ENCODE measurements at regions not wholly inside any gene's neighbourhood (a gene's known extent, or its start where the extent isn't known, plus 50 kb on each side); places are given as distances from the start of the nearest gene placed in this dataset.

- Histone ChIP-seq H3K9me3 (ENCODE audit: control insufficient read depth, insufficient read depth, low read length) (peaks cover 3% of the 10 kb centered on the region), H3K27me3 (ENCODE audit: control insufficient read depth, insufficient read depth, low read length) (no peaks in the 10 kb centered on the region), H3K27ac (ENCODE audit: low read depth, low read length) (no peak overlapping the region), H3K4me3 (ENCODE audit: low read depth, low read length) (no peak overlapping the region)
- ChIA-PET CTCF (no interaction called here), POLR2A (no interaction called here)
- no peak for TF ChIP-seq CTCF (IDR thresholded peaks at IDR 0.05; ENCODE audit: low read depth, low read length)
- no peak for DNase-seq (ENCODE audit: low read depth, low spot score)
Observed at GRCh38 chr12:127077262-127078045, 1189.5 kb upstream of the TMEM132C start.

GRCh38 chr12:127078577-127079350 is 1188.2 kb upstream of the TMEM132C start:
- no peak overlapping the region for H3K27ac ChIP-seq (ENCODE audit: low read depth, low read length)
- no peak for DNase-seq (ENCODE audit: low read depth, low spot score)
- no peak overlapping the region for H3K4me3 ChIP-seq (ENCODE audit: low read depth, low read length)
- ChIA-PET CTCF (no interaction called here), POLR2A (no interaction called here)
- TF ChIP-seq CTCF (IDR thresholded peaks at IDR 0.05; ENCODE audit: low read depth, low read length), result no peak
- H3K27me3 ChIP-seq (ENCODE audit: control insufficient read depth, insufficient read depth, low read length), result no peaks in the 10 kb centered on the region
- peaks cover 3% of the 10 kb centered on the region for H3K9me3 ChIP-seq (ENCODE audit: control insufficient read depth, insufficient read depth, low read length)

GRCh38 chr12:127079636-127080035 is 1187.3 kb upstream of the TMEM132C start:
- CTCF ChIA-PET, result no interaction called here
- Histone ChIP-seq H3K27me3 (ENCODE audit: control insufficient read depth, insufficient read depth, low read length) (no peaks in the 10 kb centered on the region), H3K27ac (ENCODE audit: low read depth, low read length) (no peak overlapping the region), H3K9me3 (ENCODE audit: control insufficient read depth, insufficient read depth, low read length) (peaks cover 3% of the 10 kb centered on the region), H3K4me3 (ENCODE audit: low read depth, low read length) (no peak overlapping the region)
- DNase-seq (ENCODE audit: low read depth, low spot score), result no peak
- POLR2A ChIA-PET, result no interaction called here
- no peak for TF ChIP-seq CTCF (IDR thresholded peaks at IDR 0.05; ENCODE audit: low read depth, low read length)

- no peak for TF ChIP-seq CTCF (IDR thresholded peaks at IDR 0.05; ENCODE audit: low read depth, low read length)
- POLR2A ChIA-PET, result no interaction called here
- H3K27me3 ChIP-seq (ENCODE audit: control insufficient read depth, insufficient read depth, low read length), result no peaks in the 10 kb centered on the region
- no peak overlapping the region for H3K27ac ChIP-seq (ENCODE audit: low read depth, low read length)
- DNase-seq (ENCODE audit: low read depth, low spot score), result no peak
- peaks cover 3% of the 10 kb centered on the region for H3K9me3 ChIP-seq (ENCODE audit: control insufficient read depth, insufficient read depth, low read length)
- H3K4me3 ChIP-seq (ENCODE audit: low read depth, low read length), result no peak overlapping the region
- CTCF ChIA-PET, result no interaction called here
Observed at GRCh38 chr12:127081058-127081457, 1185.9 kb upstream of the TMEM132C start.
